Esophagus muscularis mucosa (tissue), 4 donors: ENCODE measurements at regions not wholly inside any gene's neighbourhood (a gene's known extent, or its start where the extent isn't known, plus 50 kb on each side); places are given as distances from the start of the nearest gene placed in this dataset.

Source experiments
- DNase-seq: peaks from one replicate; pipeline ENCODE4 v3.0.0-alpha.2; 2017; ENCODE audit errors: extremely low spot score
- H3K27ac ChIP-seq, 4 donors: fragments of 200-600 bp; sonication (generic); replicated peaks in 1 of 4; 1 replicate in 3 of 4; 2 replicates in 1 of 4; pipeline ENCODE4 v1.5.1; 2016 to 2019; ENCODE audit warnings: mild to moderate bottlenecking in 1 of 4
- H3K27me3 ChIP-seq, 4 donors: fragments of 200-600 bp; sonication (generic); one replicate each; pipeline versions ENCODE4 v1.5.1 to v1.6.0; 2016 to 2019
- H3K36me3 ChIP-seq, 4 donors: fragments of 200-600 bp; sonication (generic); one replicate each; pipeline ENCODE4 v1.5.1; 2016 to 2019
- H3K4me1 ChIP-seq, 4 donors: fragments of 200-600 bp; sonication (generic); one replicate each; pipeline ENCODE4 v1.5.1; 2016 to 2019
- H3K4me3 ChIP-seq, 4 donors: fragments of 200-600 bp; sonication (generic); 1 replicate in 2 of 4; 2 replicates in 2 of 4; pipeline ENCODE4 v1.5.1; 2016 to 2019; ENCODE audit warnings: mild to moderate bottlenecking in 4 of 4, moderate library complexity in 1 of 4
- H3K9me3 ChIP-seq, 4 donors: fragments of 200-600 bp; sonication (generic); 1 replicate in 3 of 4; 2 replicates in 1 of 4; pipeline ENCODE4 v1.5.1; 2016 to 2019
- EP300 ChIP-seq: sonication (generic); formaldehyde crosslinking; IDR thresholded peaks from one replicate; pipeline ENCODE4 v1.6.1; 2017; ENCODE audit warnings: antibody characterized with exemption
- POLR2A ChIP-seq: fragments of 450-650 bp; IDR thresholded peaks from one replicate; pipeline ENCODE4 v1.6.1; 2017; ENCODE audit warnings: antibody characterized with exemption, moderate library complexity, mild to moderate bottlenecking, low read depth
- POLR2AphosphoS5 ChIP-seq, 2 donors: sonication (generic); formaldehyde crosslinking; IDR thresholded peaks; one replicate each; pipeline ENCODE4 v1.6.1; 2017; ENCODE audit warnings: antibody characterized with exemption in 2 of 2
- WGBS: methylation state at CpG from one replicate; pipeline ENCODE4 v1.1.5; 2018; 5-methylcytosine and 5-hydroxymethylcytosine counted together
- intact Hi-C: fragments of 100-400 bp; cut with DNase I; formaldehyde crosslinking; loops from one replicate; pipeline ENCODE4 v1.15.1; 2023
- TF ChIP-seq, protein P1 (sequence below), 3 experiments: fragments of 200-600 bp in 2 of 3; fragments of 450-650 bp in 1 of 3; sonication (generic) in 2 of 3; IDR thresholded peaks; one replicate each; pipeline ENCODE4 v1.5.1; 2017 to 2019; ENCODE audit warnings: antibody characterized with exemption in 3 of 3, mild to moderate bottlenecking in 2 of 3, moderate library complexity in 1 of 3

DNA sequence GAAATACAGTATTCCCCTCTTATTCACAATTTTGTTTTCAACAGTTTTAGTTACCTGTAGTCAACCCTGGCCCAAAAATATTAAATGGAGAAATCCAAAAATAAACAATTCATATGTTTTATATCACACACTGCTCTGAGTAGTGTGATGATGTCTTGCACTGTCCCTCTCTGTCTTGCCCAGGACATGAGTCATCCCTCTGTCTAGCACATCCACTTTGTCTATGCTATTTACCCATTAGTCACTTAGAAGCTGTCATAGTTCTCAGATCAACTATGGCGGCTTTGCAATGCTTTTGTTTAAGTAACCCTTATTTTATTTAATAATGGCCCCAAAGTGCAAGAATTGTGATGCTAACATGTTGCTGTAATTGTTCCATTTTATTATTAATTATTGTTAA, 380.6 kb upstream of the REG3G start:
- DNase-seq, result no peak
- no peak overlapping the region for H3K27ac ChIP-seq
- no peaks in the 10 kb centered on the region for H3K9me3 ChIP-seq
- intact Hi-C loops, result no loop called here
- no peaks in the 10 kb centered on the region for H3K36me3 ChIP-seq
- no peak overlapping the region for H3K4me3 ChIP-seq
- no peak for TF ChIP-seq EP300
- no peaks in the 10 kb centered on the region for H3K4me1 ChIP-seq
- 64% methylated on average over 1 of the region's 1 CpG for WGBS
- H3K27me3 ChIP-seq, result no peaks in the 10 kb centered on the region

DNA sequence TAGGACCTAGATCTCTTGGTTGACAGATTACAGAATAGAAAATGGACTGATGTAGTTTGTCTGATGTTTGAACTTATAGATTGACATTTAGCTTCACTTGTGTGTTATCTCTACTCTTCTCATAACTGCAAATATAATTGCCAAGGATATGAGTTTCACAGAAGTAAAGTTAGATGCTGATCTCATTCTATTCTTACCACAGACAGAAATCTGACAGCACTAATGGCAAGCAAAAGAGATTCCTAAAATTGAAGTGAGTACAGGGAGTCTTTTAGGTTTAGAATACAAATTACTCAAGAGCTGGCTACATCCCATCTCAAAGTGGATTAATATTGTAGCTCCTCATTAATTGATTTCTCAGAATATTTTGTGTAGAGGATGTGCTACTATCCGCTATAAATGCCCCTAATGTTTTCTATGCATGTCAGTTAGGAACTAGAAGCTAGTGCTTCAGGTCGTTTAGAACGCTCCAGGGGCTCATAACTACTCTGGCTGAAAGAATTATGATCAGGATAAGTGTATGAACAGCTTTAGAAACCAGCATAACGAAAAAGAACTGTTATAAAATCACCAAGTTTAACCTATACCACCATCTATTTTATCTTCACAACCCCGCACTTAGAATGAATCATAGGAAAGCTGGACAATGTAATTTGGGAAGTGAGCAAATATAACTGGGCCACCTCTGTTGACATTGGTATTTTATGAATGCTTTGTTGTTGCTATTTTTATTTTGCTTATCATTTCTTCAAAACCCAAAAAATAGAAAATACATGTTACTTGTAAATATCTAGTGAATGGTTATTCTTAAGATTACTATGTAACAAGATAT, 378.8 kb upstream of the REG3G start:
- TF ChIP-seq, protein P1, sequence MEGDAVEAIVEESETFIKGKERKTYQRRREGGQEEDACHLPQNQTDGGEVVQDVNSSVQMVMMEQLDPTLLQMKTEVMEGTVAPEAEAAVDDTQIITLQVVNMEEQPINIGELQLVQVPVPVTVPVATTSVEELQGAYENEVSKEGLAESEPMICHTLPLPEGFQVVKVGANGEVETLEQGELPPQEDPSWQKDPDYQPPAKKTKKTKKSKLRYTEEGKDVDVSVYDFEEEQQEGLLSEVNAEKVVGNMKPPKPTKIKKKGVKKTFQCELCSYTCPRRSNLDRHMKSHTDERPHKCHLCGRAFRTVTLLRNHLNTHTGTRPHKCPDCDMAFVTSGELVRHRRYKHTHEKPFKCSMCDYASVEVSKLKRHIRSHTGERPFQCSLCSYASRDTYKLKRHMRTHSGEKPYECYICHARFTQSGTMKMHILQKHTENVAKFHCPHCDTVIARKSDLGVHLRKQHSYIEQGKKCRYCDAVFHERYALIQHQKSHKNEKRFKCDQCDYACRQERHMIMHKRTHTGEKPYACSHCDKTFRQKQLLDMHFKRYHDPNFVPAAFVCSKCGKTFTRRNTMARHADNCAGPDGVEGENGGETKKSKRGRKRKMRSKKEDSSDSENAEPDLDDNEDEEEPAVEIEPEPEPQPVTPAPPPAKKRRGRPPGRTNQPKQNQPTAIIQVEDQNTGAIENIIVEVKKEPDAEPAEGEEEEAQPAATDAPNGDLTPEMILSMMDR (IDR thresholded peaks at IDR 0.05), result no peak
- TF ChIP-seq POLR2AphosphoS5 (IDR thresholded peaks at IDR 0.05) (no peak), POLR2A (no peak), EP300 (no peak)
- H3K27me3 ChIP-seq, result no peaks in the 10 kb centered on the region
- H3K4me3 ChIP-seq, result no peak overlapping the region
- no peak for DNase-seq
- no peaks in the 10 kb centered on the region for H3K9me3 ChIP-seq
- no peaks in the 10 kb centered on the region for H3K36me3 ChIP-seq
- no peaks in the 10 kb centered on the region for H3K4me1 ChIP-seq
- no peak overlapping the region for H3K27ac ChIP-seq
- intact Hi-C loops, result no loop called here
- WGBS, result 80% methylated on average over 5 of the region's 5 CpGs

DNA sequence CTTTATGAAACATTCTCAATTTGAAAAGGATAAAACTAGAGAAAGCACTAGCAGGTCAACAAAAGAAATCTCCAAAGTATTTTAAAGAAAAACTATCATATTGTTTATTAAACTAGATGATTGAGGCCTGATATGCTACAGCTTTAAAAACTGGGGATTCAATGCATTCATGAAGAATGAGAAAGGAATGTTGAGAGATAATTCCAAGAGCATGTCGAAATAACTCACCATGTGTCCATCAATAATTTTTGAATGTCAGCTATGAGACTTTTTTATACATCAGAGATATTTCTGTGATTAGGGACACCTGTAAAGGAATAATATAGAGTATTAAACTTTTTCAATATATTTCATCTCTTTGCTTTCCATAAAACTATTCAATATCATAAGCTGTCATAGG, 376.9 kb upstream of the REG3G start:
- Histone ChIP-seq H3K27ac (no peak overlapping the region), H3K36me3 (no peaks in the 10 kb centered on the region), H3K4me1 (no peaks in the 10 kb centered on the region), H3K9me3 (no peaks in the 10 kb centered on the region), H3K4me3 (no peak overlapping the region), H3K27me3 (no peaks in the 10 kb centered on the region)
- 51% methylated on average over 1 of the region's 1 CpG for WGBS
- intact Hi-C loops, result no loop called here
- no peak for DNase-seq
- no peak for TF ChIP-seq EP300
- no peak for TF ChIP-seq POLR2A
- TF ChIP-seq POLR2AphosphoS5 (IDR thresholded peaks at IDR 0.05), result no peak
- TF ChIP-seq, protein P1 (IDR thresholded peaks at IDR 0.05), result no peak

DNA sequence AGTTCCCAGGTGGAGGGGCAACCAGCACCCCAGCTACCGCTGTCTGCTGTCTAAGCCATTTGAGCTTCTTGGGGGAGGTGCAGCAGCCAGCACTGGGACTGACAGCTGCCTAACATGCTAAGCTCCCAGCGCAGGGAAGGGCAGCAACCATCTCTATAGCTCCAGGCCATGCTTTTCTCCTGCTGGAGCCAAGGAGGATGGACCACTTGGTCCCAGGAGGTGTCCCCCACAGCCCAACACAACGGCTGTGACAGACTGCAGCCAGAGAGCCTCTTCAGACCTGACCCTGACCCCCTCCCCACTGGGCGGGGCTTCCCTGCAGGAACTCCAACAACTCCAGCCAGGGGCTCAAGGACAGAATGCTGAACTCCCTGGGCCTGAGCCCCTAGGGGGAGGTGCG, 370.6 kb upstream of the REG3G start:
- Histone ChIP-seq H3K9me3 (peaks cover 0 to 6% (median under 1%) of the 10 kb centered on the region in 4 donors), H3K27me3 (no peaks in the 10 kb centered on the region), H3K4me3 (no peak overlapping the region), H3K36me3 (no peaks in the 10 kb centered on the region), H3K4me1 (no peaks in the 10 kb centered on the region), H3K27ac (no peak overlapping the region)
- intact Hi-C loops, result no loop called here
- no peak for DNase-seq
- WGBS, result 80% methylated on average over 1 of the region's 5 CpGs
- no peak for TF ChIP-seq EP300
- TF ChIP-seq, protein P1 (IDR thresholded peaks at IDR 0.05), result no peak
- TF ChIP-seq POLR2A, result no peak
- TF ChIP-seq POLR2AphosphoS5 (IDR thresholded peaks at IDR 0.05), result no peak

DNA sequence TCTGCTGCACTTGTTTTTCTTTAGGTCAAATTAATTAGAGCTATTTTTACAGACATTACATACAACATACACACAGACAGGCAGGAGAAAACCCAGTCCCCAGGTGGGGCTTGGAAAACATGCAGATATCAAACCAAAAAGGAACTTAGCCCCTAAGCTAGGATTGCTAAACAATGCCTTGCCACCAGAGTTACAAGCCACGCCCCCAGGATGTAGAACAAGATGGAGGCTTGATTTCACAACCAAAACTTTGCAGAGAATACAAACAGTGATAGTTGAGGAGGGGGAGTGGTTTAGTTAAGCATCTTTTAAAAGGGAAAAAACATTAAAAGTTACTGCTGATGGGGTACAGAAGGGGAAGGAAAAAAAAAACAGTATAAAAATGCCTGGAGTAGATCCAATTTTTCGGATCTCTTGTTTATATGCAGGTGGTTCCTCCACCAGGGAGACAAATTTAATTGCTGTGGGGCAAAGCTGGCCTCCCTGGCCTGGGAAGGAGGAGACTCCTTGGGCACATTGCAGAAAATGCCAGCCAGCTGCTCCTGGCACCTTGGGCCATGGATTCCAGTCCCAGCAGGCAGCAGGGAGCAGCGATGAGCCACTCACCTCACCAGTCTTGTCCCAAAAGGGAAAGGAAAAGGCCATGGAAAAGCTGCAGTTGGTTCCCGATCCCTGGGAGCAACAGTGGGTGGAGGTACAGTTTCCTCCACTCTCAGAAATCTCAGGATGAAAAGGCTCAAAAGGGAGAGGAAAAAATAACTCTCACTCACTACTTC, 348.4 kb upstream of the REG3G start:
- no peak for TF ChIP-seq EP300
- TF ChIP-seq, protein P1 (IDR thresholded peaks at IDR 0.05), result no peak
- no peak for TF ChIP-seq POLR2AphosphoS5 (IDR thresholded peaks at IDR 0.05)
- no peak for TF ChIP-seq POLR2A
- no peaks in the 10 kb centered on the region for H3K9me3 ChIP-seq
- H3K27ac ChIP-seq, result no peak overlapping the region
- intact Hi-C loops, result no loop called here
- no peak for DNase-seq
- H3K4me1 ChIP-seq, result no peaks in the 10 kb centered on the region
- no peaks in the 10 kb centered on the region for H3K36me3 ChIP-seq
- H3K27me3 ChIP-seq, result no peaks in the 10 kb centered on the region
- 65% methylated on average over 4 of the region's 4 CpGs for WGBS
- no peak overlapping the region for H3K4me3 ChIP-seq
